Colonic mucosa (tissue), 4 donors: ENCODE measurements at regions not wholly inside any gene's neighbourhood (a gene's known extent, or its start where the extent isn't known, plus 50 kb on each side); places are given as distances from the start of the nearest gene placed in this dataset.
A peak's percentile ranks its signal among the peaks of the same experiment; 100 is the strongest.

ENCODE experiments used
- DNase-seq: peaks from one replicate; pipeline ENCODE4 v3.0.0-alpha.2; 2020
- H3K27ac ChIP-seq: fragments of 200-600 bp; one replicate; pipeline ENCODE4 v1.8.0; 2021
- H3K27me3 ChIP-seq: fragments of 200-600 bp; one replicate; pipeline ENCODE4 v1.8.0; 2021
- H3K36me3 ChIP-seq: fragments of 200-600 bp; one replicate; pipeline ENCODE4 v1.8.0; 2021
- H3K4me1 ChIP-seq: fragments of 200-600 bp; one replicate; pipeline ENCODE4 v1.8.0; 2021; ENCODE audit warnings: mild to moderate bottlenecking
- H3K4me3 ChIP-seq: fragments of 200-600 bp; one replicate; pipeline ENCODE4 v1.8.0; 2021
- H3K9ac ChIP-seq, 2 donors: one replicate each; pipeline ENCODE4 v1.7.0; 2013; ENCODE audit warnings: control low read depth in 2 of 2, low read depth in 2 of 2, low read length in 2 of 2
- H3K9me3 ChIP-seq: fragments of 200-600 bp; one replicate; pipeline ENCODE4 v1.8.0; 2021
- intact Hi-C: fragments of 100-400 bp; cut with DNase I; formaldehyde crosslinking; loops from one replicate; pipeline ENCODE4 v1.14.1; 2022
- TF ChIP-seq, protein P1 (sequence below): fragments of 200-600 bp; IDR thresholded peaks from one replicate; pipeline ENCODE4 v1.8.0; 2022; ENCODE audit warnings: antibody characterized with exemption, mild to moderate bottlenecking
- donor health status: healthy.
- donor health status: DM: no; HTN: no; CAD: no.
- donor health status: DM: no; HTN: no; CAD: no.

- Histone ChIP-seq H3K9me3 (no peaks in the 10 kb centered on the region), H3K4me1 (no peaks in the 10 kb centered on the region), H3K9ac (no peak overlapping the region), H3K36me3 (no peaks in the 10 kb centered on the region), H3K4me3 (no peak overlapping the region), H3K27me3 (no peaks in the 10 kb centered on the region), H3K27ac (no peak overlapping the region)
- intact Hi-C loops, result no loop called here
- no peak for DNase-seq
- TF ChIP-seq, protein P1, sequence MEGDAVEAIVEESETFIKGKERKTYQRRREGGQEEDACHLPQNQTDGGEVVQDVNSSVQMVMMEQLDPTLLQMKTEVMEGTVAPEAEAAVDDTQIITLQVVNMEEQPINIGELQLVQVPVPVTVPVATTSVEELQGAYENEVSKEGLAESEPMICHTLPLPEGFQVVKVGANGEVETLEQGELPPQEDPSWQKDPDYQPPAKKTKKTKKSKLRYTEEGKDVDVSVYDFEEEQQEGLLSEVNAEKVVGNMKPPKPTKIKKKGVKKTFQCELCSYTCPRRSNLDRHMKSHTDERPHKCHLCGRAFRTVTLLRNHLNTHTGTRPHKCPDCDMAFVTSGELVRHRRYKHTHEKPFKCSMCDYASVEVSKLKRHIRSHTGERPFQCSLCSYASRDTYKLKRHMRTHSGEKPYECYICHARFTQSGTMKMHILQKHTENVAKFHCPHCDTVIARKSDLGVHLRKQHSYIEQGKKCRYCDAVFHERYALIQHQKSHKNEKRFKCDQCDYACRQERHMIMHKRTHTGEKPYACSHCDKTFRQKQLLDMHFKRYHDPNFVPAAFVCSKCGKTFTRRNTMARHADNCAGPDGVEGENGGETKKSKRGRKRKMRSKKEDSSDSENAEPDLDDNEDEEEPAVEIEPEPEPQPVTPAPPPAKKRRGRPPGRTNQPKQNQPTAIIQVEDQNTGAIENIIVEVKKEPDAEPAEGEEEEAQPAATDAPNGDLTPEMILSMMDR, result no peak
Measured at GRCh38 chr2:220181165-220181564, 553.7 kb downstream of the SLC4A3 start.

GRCh38 chr2:220182790-220183189, 555.4 kb downstream of the SLC4A3 start:
- Histone ChIP-seq H3K36me3 (no peaks in the 10 kb centered on the region), H3K9ac (no peak overlapping the region), H3K27me3 (no peaks in the 10 kb centered on the region), H3K27ac (no peak overlapping the region), H3K9me3 (no peaks in the 10 kb centered on the region), H3K4me1 (no peaks in the 10 kb centered on the region), H3K4me3 (no peak overlapping the region)
- no peak for DNase-seq
- TF ChIP-seq, protein P1, result no peak
- intact Hi-C loops, result no loop called here

- intact Hi-C loops, result no loop called here
- Histone ChIP-seq H3K9ac (no peak overlapping the region), H3K4me1 (no peaks in the 10 kb centered on the region), H3K27ac (no peak overlapping the region), H3K27me3 (no peaks in the 10 kb centered on the region), H3K36me3 (no peaks in the 10 kb centered on the region), H3K9me3 (no peaks in the 10 kb centered on the region), H3K4me3 (no peak overlapping the region)
- TF ChIP-seq, protein P1, result no peak
- no peak for DNase-seq
Measured at GRCh38 chr2:220185766-220186305, 558.4 kb downstream of the SLC4A3 start.

DNA sequence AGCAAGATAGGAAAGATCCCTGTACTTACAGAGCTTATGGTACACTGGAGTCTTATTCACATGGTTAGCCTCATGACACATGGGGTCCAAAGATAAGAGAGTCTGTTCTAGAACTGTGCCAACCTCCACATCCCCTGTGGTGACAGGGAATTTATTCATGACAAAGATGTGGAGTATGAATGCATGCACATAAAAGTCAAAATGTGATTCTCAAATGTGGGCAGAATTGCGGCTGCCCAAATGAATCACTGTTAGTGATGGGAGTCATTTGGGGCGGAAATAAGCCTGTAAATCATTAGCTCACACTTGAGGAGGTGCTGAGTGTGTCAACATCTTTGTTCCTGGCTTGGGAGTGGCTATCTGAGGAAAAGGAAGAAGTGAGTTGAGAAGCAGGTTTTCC, 560.6 kb downstream of the SLC4A3 start:
- no peak overlapping the region for H3K4me3 ChIP-seq
- no peaks in the 10 kb centered on the region for H3K4me1 ChIP-seq
- DNase-seq, result peak; percentile 31
- H3K27me3 ChIP-seq, result no peaks in the 10 kb centered on the region
- H3K9ac ChIP-seq, result no peak overlapping the region
- intact Hi-C loops, result no loop called here
- H3K27ac ChIP-seq, result no peak overlapping the region
- no peaks in the 10 kb centered on the region for H3K9me3 ChIP-seq
- H3K36me3 ChIP-seq, result no peaks in the 10 kb centered on the region
- TF ChIP-seq, protein P1, result no peak

DNA sequence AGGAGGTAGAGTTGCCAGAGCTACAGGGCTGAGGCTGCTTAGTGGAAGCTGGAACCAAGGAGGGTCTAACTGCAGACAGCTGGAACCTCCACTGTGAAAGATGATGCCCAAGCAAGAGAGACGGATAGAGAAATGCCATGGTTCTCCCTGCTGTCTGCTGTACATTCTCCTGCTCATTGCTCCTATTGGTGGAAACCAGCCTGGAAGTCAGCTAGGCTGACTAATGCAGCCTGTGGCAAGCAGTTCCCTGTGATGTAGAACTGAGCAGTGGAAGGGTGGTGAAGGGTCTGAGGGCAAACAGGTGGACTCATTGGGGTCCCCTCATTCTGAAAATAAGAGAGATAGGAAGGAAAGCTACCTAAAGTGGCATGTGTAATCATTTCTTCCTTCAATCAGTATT, 563.6 kb downstream of the SLC4A3 start:
- Histone ChIP-seq H3K27ac (no peak overlapping the region), H3K4me1 (no peaks in the 10 kb centered on the region), H3K36me3 (no peaks in the 10 kb centered on the region), H3K9ac (no peak overlapping the region), H3K4me3 (no peak overlapping the region), H3K27me3 (no peaks in the 10 kb centered on the region), H3K9me3 (no peaks in the 10 kb centered on the region)
- intact Hi-C loops, result no loop called here
- DNase-seq, result no peak
- TF ChIP-seq, protein P1, result no peak
